ENCODE measurements at regions not wholly inside any gene's neighbourhood (a gene's known extent, or its start where the extent isn't known, plus 50 kb on each side); places are given as distances from the start of the nearest gene placed in this dataset.

- Histone ChIP-seq H3K9me3 (ENCODE audit: insufficient read depth, low read length, severe bottlenecking) (no peaks in the 10 kb centered on the region), H3K27me3 (ENCODE audit: insufficient read depth, low read length, poor library complexity) (no peaks in the 10 kb centered on the region), H3K79me2 (ENCODE audit: insufficient read depth, low read length) (no peaks in the 10 kb centered on the region), H2AFZ (ENCODE audit: low read depth, low read length) (no peak overlapping the region), H3K4me2 (ENCODE audit: insufficient read depth, low read length) (no peak overlapping the region), H3K4me3 (ENCODE audit: low read depth in 1 of 2, low read length in 2 of 2) (no peak overlapping the region), H3K9ac (ENCODE audit: low read depth, low read length) (no peak overlapping the region), H4K20me1 (ENCODE audit: insufficient read depth, low read length) (no peaks in the 10 kb centered on the region), H3K27ac (ENCODE audit: low read length) (no peak overlapping the region), H3K4me1 (ENCODE audit: insufficient read depth, low read length) (no peaks in the 10 kb centered on the region), H3K36me3 (ENCODE audit: insufficient read depth, low read length) (no peaks in the 10 kb centered on the region)
- DNase-seq (no peak), ATAC-seq (ENCODE audit: insufficient read depth, low read depth) (no peak)
- TF ChIP-seq, protein P1, sequence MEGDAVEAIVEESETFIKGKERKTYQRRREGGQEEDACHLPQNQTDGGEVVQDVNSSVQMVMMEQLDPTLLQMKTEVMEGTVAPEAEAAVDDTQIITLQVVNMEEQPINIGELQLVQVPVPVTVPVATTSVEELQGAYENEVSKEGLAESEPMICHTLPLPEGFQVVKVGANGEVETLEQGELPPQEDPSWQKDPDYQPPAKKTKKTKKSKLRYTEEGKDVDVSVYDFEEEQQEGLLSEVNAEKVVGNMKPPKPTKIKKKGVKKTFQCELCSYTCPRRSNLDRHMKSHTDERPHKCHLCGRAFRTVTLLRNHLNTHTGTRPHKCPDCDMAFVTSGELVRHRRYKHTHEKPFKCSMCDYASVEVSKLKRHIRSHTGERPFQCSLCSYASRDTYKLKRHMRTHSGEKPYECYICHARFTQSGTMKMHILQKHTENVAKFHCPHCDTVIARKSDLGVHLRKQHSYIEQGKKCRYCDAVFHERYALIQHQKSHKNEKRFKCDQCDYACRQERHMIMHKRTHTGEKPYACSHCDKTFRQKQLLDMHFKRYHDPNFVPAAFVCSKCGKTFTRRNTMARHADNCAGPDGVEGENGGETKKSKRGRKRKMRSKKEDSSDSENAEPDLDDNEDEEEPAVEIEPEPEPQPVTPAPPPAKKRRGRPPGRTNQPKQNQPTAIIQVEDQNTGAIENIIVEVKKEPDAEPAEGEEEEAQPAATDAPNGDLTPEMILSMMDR (IDR thresholded peaks at IDR 0.05; ENCODE audit: borderline replicate concordance, extremely low read depth, low read length, poor library complexity, severe bottlenecking) = no peak
- no peak for TF ChIP-seq EZH2 (IDR thresholded peaks at IDR 0.05; ENCODE audit: borderline replicate concordance, low read depth, low read length, severe bottlenecking)
Observed at GRCh38 chr6:19558934-19559333, 278.2 kb upstream of the ID4 start.

DNA sequence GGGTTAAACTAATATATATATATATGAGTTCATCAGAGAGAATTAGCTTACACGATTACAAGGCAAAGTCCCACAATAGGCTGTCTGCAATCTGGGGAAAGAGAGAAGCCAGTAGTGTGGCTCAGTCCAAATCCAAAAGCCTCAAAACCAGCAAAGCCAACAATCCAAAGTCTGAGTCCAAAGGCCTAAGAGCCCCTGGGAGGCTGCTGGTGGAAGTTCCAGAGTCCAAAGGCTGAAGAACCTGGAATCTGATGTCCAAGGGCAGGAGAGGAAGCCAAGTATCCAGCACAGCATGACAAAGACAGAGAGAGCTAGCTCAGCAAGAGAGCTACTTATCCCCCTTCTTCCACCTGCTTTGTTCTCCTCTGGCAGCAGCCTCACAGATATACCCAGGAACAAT is 274.7 kb upstream of the ID4 start:
- Histone ChIP-seq H3K9ac (ENCODE audit: low read depth, low read length) (no peak overlapping the region), H3K36me3 (ENCODE audit: insufficient read depth, low read length) (no peaks in the 10 kb centered on the region), H3K9me3 (ENCODE audit: insufficient read depth, low read length, severe bottlenecking) (no peaks in the 10 kb centered on the region), H4K20me1 (ENCODE audit: insufficient read depth, low read length) (no peaks in the 10 kb centered on the region), H3K79me2 (ENCODE audit: insufficient read depth, low read length) (no peaks in the 10 kb centered on the region), H3K4me1 (ENCODE audit: insufficient read depth, low read length) (no peaks in the 10 kb centered on the region), H3K27ac (ENCODE audit: low read length) (no peak overlapping the region), H3K4me2 (ENCODE audit: insufficient read depth, low read length) (no peak overlapping the region), H3K4me3 (ENCODE audit: low read depth in 1 of 2, low read length in 2 of 2) (no peak overlapping the region), H3K27me3 (ENCODE audit: insufficient read depth, low read length, poor library complexity) (no peaks in the 10 kb centered on the region), H2AFZ (ENCODE audit: low read depth, low read length) (no peak overlapping the region)
- ATAC-seq (ENCODE audit: insufficient read depth, low read depth) (no peak), DNase-seq (no peak)
- TF ChIP-seq EZH2 (IDR thresholded peaks at IDR 0.05; ENCODE audit: borderline replicate concordance, low read depth, low read length, severe bottlenecking) = no peak
- TF ChIP-seq, protein P1 (IDR thresholded peaks at IDR 0.05; ENCODE audit: borderline replicate concordance, extremely low read depth, low read length, poor library complexity, severe bottlenecking) = no peak

DNA sequence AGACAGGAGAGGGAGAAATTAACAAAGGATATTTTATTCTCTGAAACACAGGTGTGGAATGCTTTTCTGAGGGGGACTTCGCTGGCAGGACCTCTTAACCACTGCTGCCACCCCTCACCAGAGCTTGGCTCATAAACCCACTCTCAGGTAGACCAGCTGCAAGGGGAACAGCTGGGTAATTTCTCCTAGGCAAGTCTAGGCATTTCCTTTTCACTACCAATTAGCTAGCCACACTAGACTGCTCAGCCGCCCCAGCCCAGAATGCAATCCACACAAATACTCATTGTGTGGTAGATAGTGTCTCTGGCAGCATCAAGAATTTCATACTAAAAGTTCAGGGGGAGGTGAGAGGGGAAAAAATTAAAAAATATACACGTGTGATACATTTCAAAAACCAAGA is 267.6 kb upstream of the ID4 start:
- no peaks in the 10 kb centered on the region for H4K20me1 ChIP-seq (ENCODE audit: insufficient read depth, low read length)
- TF ChIP-seq EZH2 (IDR thresholded peaks at IDR 0.05; ENCODE audit: borderline replicate concordance, low read depth, low read length, severe bottlenecking) = no peak
- TF ChIP-seq, protein P1 (IDR thresholded peaks at IDR 0.05; ENCODE audit: borderline replicate concordance, extremely low read depth, low read length, poor library complexity, severe bottlenecking) = no peak
- H3K4me3 ChIP-seq (ENCODE audit: low read depth in 1 of 2, low read length in 2 of 2) = no peak overlapping the region
- H3K9me3 ChIP-seq (ENCODE audit: insufficient read depth, low read length, severe bottlenecking) = no peaks in the 10 kb centered on the region
- no peak overlapping the region for H2AFZ ChIP-seq (ENCODE audit: low read depth, low read length)
- no peak overlapping the region for H3K4me2 ChIP-seq (ENCODE audit: insufficient read depth, low read length)
- H3K27me3 ChIP-seq (ENCODE audit: insufficient read depth, low read length, poor library complexity) = no peaks in the 10 kb centered on the region
- H3K4me1 ChIP-seq (ENCODE audit: insufficient read depth, low read length) = no peaks in the 10 kb centered on the region
- H3K9ac ChIP-seq (ENCODE audit: low read depth, low read length) = no peak overlapping the region
- no peak overlapping the region for H3K27ac ChIP-seq (ENCODE audit: low read length)
- no peaks in the 10 kb centered on the region for H3K36me3 ChIP-seq (ENCODE audit: insufficient read depth, low read length)
- no peaks in the 10 kb centered on the region for H3K79me2 ChIP-seq (ENCODE audit: insufficient read depth, low read length)
- no peak for DNase-seq
- no peak for ATAC-seq (ENCODE audit: insufficient read depth, low read depth)

DNA sequence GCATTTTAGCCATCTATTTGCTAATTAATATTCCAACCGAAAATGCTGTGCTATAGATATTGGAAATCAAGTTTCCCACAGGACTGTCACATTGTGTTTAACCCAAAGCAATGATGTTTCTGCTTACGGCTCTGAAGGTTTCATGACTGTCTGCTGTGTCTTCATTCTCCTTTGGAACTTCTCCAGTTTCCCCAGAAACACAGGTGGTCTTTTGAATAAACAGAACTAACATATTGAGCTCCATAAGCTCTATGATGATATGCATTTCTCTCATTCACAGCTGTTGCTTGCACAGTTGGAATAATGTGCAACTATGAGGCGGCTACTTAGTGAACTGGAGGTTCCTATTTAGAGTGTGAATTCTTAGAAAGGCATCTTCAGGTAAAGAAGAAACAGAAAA is 266.0 kb upstream of the ID4 start:
- DNase-seq (no peak), ATAC-seq (ENCODE audit: insufficient read depth, low read depth) (no peak)
- H3K36me3 ChIP-seq (ENCODE audit: insufficient read depth, low read length) = no peaks in the 10 kb centered on the region
- H3K79me2 ChIP-seq (ENCODE audit: insufficient read depth, low read length) = no peaks in the 10 kb centered on the region
- no peaks in the 10 kb centered on the region for H3K9me3 ChIP-seq (ENCODE audit: insufficient read depth, low read length, severe bottlenecking)
- no peak overlapping the region for H3K4me3 ChIP-seq (ENCODE audit: low read depth in 1 of 2, low read length in 2 of 2)
- no peaks in the 10 kb centered on the region for H4K20me1 ChIP-seq (ENCODE audit: insufficient read depth, low read length)
- no peak overlapping the region for H2AFZ ChIP-seq (ENCODE audit: low read depth, low read length)
- no peak overlapping the region for H3K9ac ChIP-seq (ENCODE audit: low read depth, low read length)
- H3K4me1 ChIP-seq (ENCODE audit: insufficient read depth, low read length) = no peaks in the 10 kb centered on the region
- H3K27ac ChIP-seq (ENCODE audit: low read length) = no peak overlapping the region
- TF ChIP-seq, protein P1 (IDR thresholded peaks at IDR 0.05; ENCODE audit: borderline replicate concordance, extremely low read depth, low read length, poor library complexity, severe bottlenecking) = no peak
- TF ChIP-seq EZH2 (IDR thresholded peaks at IDR 0.05; ENCODE audit: borderline replicate concordance, low read depth, low read length, severe bottlenecking) = no peak
- H3K4me2 ChIP-seq (ENCODE audit: insufficient read depth, low read length) = no peak overlapping the region
- no peaks in the 10 kb centered on the region for H3K27me3 ChIP-seq (ENCODE audit: insufficient read depth, low read length, poor library complexity)
